ENCODE measurements at regions not wholly inside any gene's neighbourhood (a gene's known extent, or its start where the extent isn't known, plus 50 kb on each side); places are given as distances from the start of the nearest gene placed in this dataset.

DNA sequence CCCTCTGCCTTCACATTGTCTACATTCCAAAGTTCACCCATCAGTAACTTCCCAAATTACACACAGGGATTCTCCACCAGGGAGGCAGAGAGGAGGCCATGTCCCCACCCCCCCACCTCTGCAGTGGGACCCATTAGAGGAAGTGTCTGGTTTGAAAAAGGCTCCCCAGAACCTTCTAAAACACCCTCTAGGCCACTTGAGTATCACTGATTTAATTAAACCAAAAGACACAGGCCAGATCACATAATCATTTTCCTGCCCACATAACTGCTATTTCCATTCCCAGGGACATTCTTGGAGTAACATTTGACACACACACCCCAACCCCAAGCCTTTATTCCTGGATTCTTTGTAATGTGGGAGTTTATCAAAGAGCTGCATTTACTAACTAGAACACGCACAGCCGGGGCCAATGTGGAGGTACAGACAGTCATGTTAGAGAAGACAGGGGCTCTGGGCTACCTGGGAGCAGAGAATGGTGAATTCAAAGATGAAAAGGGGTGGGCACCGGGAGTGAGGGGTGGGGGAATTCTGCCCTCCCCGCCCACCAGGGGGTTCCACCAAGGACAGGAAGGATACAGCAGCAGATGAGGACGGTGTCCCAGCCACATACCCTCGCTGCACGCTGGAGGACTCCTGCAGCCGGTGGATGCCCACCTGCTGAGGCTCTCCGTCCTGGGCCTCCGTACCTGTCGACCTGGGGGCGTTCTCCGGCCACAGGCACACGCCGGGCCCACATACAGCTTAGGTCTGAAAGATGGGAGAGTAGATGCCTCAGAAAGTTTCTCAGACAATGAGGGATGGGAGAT, 201.4 kb upstream of the CTNNB1 start:
- no peak for TF ChIP-seq POLR2AphosphoS5 (IDR thresholded peaks at IDR 0.05; ENCODE audit: borderline replicate concordance, low read depth, low read length)
- TF ChIP-seq EZH2 (IDR thresholded peaks at IDR 0.05) = no peak

All from SK-N-MC (cell line).